Fibroblast of lung (primary cell): ENCODE measurements at regions not wholly inside any gene's neighbourhood (a gene's known extent, or its start where the extent isn't known, plus 50 kb on each side); places are given as distances from the start of the nearest gene placed in this dataset.

ENCODE experiments used
- EZH2 ChIP-seq: IDR thresholded peaks from 2 replicates; pipeline ENCODE4 v1.5.1; 2012; ENCODE audit warnings: low read length, control low read depth, mild to moderate bottlenecking; ENCODE audit errors: missing control alignments
- TF ChIP-seq, protein P1 (sequence below), 2 donors: IDR thresholded peaks in 1 of 2; conservative IDR thresholded peaks in 1 of 2; 1 replicate in 1 of 2; 2 replicates in 1 of 2; pipeline ENCODE4 v1.5.1; 2011 to 2012; ENCODE audit warnings: low read length in 2 of 2, control low read depth in 1 of 2, inconsistent platforms in 1 of 2, low read depth in 1 of 2, mild to moderate bottlenecking in 1 of 2

- TF ChIP-seq, protein P1, sequence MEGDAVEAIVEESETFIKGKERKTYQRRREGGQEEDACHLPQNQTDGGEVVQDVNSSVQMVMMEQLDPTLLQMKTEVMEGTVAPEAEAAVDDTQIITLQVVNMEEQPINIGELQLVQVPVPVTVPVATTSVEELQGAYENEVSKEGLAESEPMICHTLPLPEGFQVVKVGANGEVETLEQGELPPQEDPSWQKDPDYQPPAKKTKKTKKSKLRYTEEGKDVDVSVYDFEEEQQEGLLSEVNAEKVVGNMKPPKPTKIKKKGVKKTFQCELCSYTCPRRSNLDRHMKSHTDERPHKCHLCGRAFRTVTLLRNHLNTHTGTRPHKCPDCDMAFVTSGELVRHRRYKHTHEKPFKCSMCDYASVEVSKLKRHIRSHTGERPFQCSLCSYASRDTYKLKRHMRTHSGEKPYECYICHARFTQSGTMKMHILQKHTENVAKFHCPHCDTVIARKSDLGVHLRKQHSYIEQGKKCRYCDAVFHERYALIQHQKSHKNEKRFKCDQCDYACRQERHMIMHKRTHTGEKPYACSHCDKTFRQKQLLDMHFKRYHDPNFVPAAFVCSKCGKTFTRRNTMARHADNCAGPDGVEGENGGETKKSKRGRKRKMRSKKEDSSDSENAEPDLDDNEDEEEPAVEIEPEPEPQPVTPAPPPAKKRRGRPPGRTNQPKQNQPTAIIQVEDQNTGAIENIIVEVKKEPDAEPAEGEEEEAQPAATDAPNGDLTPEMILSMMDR (conservative IDR thresholded peaks at IDR 0.05 in 1 of 2, IDR thresholded peaks at IDR 0.05 in 1 of 2; ENCODE audit: low read depth in 1 of 2, low read length in 2 of 2) = no peak
- no peak for TF ChIP-seq EZH2
Observed at GRCh38 chr6:48177786-48178185, 66.8 kb upstream of the PTCHD4 start.
